H1 (cell line): ENCODE measurements at regions not wholly inside any gene's neighbourhood (a gene's known extent, or its start where the extent isn't known, plus 50 kb on each side); places are given as distances from the start of the nearest gene placed in this dataset.

Source experiments
- BACH1 ChIP-seq: IDR thresholded peaks from 2 replicates; pipeline ENCODE4 v1.6.1; 2012; ENCODE audit warnings: low read length, improper control_type of control experiment
- CEBPB ChIP-seq: IDR thresholded peaks from 2 replicates; pipeline ENCODE4 v1.6.1; 2012; ENCODE audit warnings: low read depth, low read length
- CHD1 ChIP-seq: IDR thresholded peaks from 2 replicates; pipeline ENCODE4 v1.6.1; 2012; ENCODE audit warnings: low read depth, low read length, improper control_type of control experiment
- CHD2 ChIP-seq: IDR thresholded peaks from 2 replicates; pipeline ENCODE4 v1.6.1; 2012; ENCODE audit warnings: low read length, improper control_type of control experiment
- CTCF ChIP-seq, 3 experiments: IDR thresholded peaks; 1 replicate in 2 of 3; 2 replicates in 1 of 3; pipeline versions ENCODE4 v1.5.1 to v1.6.1; 2011; ENCODE audit warnings: low read length in 3 of 3, mild to moderate bottlenecking in 3 of 3, inconsistent platforms in 2 of 3, low read depth in 1 of 3, moderate library complexity in 1 of 3; ENCODE audit not compliant: insufficient read depth in 1 of 3; ENCODE audit errors: control extremely low read depth in 1 of 3
- EP300 ChIP-seq, 2 experiments: IDR thresholded peaks; 1 replicate in 1 of 2; 2 replicates in 1 of 2; pipeline ENCODE4 v1.6.1; 2011 to 2012; ENCODE audit warnings: low read depth in 2 of 2, low read length in 2 of 2, mild to moderate bottlenecking in 2 of 2, borderline replicate concordance in 1 of 2, inconsistent platforms in 1 of 2, moderate library complexity in 1 of 2
- HDAC2 ChIP-seq, 2 experiments: fragments of 300-600 bp in 1 of 2; sonication (generic) in 1 of 2; IDR thresholded peaks; 2 replicates each; pipeline ENCODE4 v1.6.1; 2011 to 2012; ENCODE audit warnings: low read depth in 2 of 2, low read length in 2 of 2, mild to moderate bottlenecking in 2 of 2, moderate library complexity in 2 of 2, borderline replicate concordance in 1 of 2, inconsistent platforms in 1 of 2
- MAFK ChIP-seq: IDR thresholded peaks from 2 replicates; pipeline ENCODE4 v1.6.1; 2012; ENCODE audit warnings: low read depth, mild to moderate bottlenecking, improper control_type of control experiment, low read length
- NRF1 ChIP-seq: IDR thresholded peaks from 2 replicates; pipeline ENCODE4 v1.6.1; 2011; ENCODE audit warnings: mild to moderate bottlenecking, low read depth, low read length, improper control_type of control experiment
- POLR2A ChIP-seq, 2 experiments: IDR thresholded peaks; 1 replicate in 1 of 2; 2 replicates in 1 of 2; pipeline ENCODE4 v1.6.1; 2011; ENCODE audit warnings: low read depth in 2 of 2, low read length in 2 of 2, mild to moderate bottlenecking in 2 of 2; ENCODE audit errors: control extremely low read depth in 1 of 2
- RAD21 ChIP-seq, 2 experiments: IDR thresholded peaks in 1 of 2; conservative IDR thresholded peaks in 1 of 2; 2 replicates each; pipeline ENCODE4 v1.6.1; 2011; ENCODE audit warnings: low read depth in 2 of 2, low read length in 2 of 2, improper control_type of control experiment in 1 of 2, inconsistent platforms in 1 of 2, mild to moderate bottlenecking in 1 of 2, moderate library complexity in 1 of 2

GRCh38 chr2:146123714-146124113 lies 1603.8 kb upstream of the ZEB2 start:
- TF ChIP-seq CTCF (IDR thresholded peaks at IDR 0.05; ENCODE audit: control extremely low read depth in 1 of 3, insufficient read depth in 1 of 3, low read depth in 1 of 3, low read length in 3 of 3) = no peak
- TF ChIP-seq HDAC2 (IDR thresholded peaks at IDR 0.05; ENCODE audit: borderline replicate concordance in 1 of 2, low read depth in 2 of 2, low read length in 2 of 2) = no peak
- no peak for TF ChIP-seq MAFK
- TF ChIP-seq POLR2A (IDR thresholded peaks at IDR 0.05; ENCODE audit: control extremely low read depth in 1 of 2, low read depth in 2 of 2, low read length in 2 of 2) = no peak
- no peak for TF ChIP-seq CHD2
- TF ChIP-seq NRF1 = no peak
- no peak for TF ChIP-seq CEBPB
- TF ChIP-seq EP300 (IDR thresholded peaks at IDR 0.05; ENCODE audit: borderline replicate concordance in 1 of 2, low read depth in 2 of 2, low read length in 2 of 2) = no peak
- no peak for TF ChIP-seq BACH1
- no peak for TF ChIP-seq RAD21 (IDR thresholded peaks at IDR 0.05 in 1 of 2, conservative IDR thresholded peaks at IDR 0.05 in 1 of 2; ENCODE audit: low read depth in 2 of 2, low read length in 2 of 2)
- no peak for TF ChIP-seq CHD1
